Neural progenitor cell (in vitro differentiated cells): ENCODE measurements at regions not wholly inside any gene's neighbourhood (a gene's known extent, or its start where the extent isn't known, plus 50 kb on each side); places are given as distances from the start of the nearest gene placed in this dataset.

Source experiments
- DNase-seq: peaks from one replicate; pipeline ENCODE4 v3.0.0-alpha.2; 2016; ENCODE audit warnings: low spot score
- H2AFZ ChIP-seq: fragments of 200-600 bp; sonication (generic); replicated peaks from 2 replicates; pipeline ENCODE4 v1.6.1; 2016; ENCODE audit warnings: antibody characterized with exemption
- H3F3A ChIP-seq: fragments of 200-600 bp; sonication (generic); 2 replicates; pipeline ENCODE4 v1.6.1; 2016; ENCODE audit warnings: antibody characterized with exemption, low read depth
- H3K27ac ChIP-seq: fragments of 200-600 bp; sonication (generic); 2 replicates; pipeline ENCODE4 v1.5.1; 2016; ENCODE audit warnings: mild to moderate bottlenecking
- H3K27me3 ChIP-seq: fragments of 200-600 bp; sonication (generic); 2 replicates; pipeline ENCODE4 v1.6.1; 2016; ENCODE audit warnings: mild to moderate bottlenecking, moderate library complexity
- H3K36me3 ChIP-seq: fragments of 200-600 bp; sonication (generic); 2 replicates; pipeline ENCODE4 v1.5.1; 2016
- H3K4me1 ChIP-seq: fragments of 200-600 bp; sonication (generic); 2 replicates; pipeline ENCODE4 v1.6.1; 2016; ENCODE audit warnings: mixed run types
- H3K4me2 ChIP-seq: fragments of 200-600 bp; sonication (generic); 2 replicates; pipeline ENCODE4 v1.6.1; 2016
- H3K4me3 ChIP-seq: fragments of 200-600 bp; sonication (generic); 2 replicates; pipeline ENCODE4 v1.5.1; 2016
- H3K79me2 ChIP-seq: fragments of 200-600 bp; sonication (generic); 2 replicates; pipeline ENCODE4 v1.6.1; 2016; ENCODE audit warnings: low read depth
- H3K9ac ChIP-seq: fragments of 200-600 bp; sonication (generic); 2 replicates; pipeline ENCODE4 v1.6.1; 2016
- H3K9me3 ChIP-seq: fragments of 200-600 bp; sonication (generic); 2 replicates; pipeline ENCODE4 v1.5.1; 2016; ENCODE audit warnings: low read depth
- H4K20me1 ChIP-seq: fragments of 200-600 bp; sonication (generic); 2 replicates; pipeline ENCODE4 v1.6.1; 2016; ENCODE audit warnings: low read depth
- H3K27ac Mint-ChIP-seq: 3 replicates; pipeline ENCODE4 v1.8.0; 2021; ENCODE audit warnings: mixed read lengths
- H3K27me3 Mint-ChIP-seq: 2 replicates; pipeline ENCODE4 v1.8.0; 2022; ENCODE audit warnings: low read depth, mild to moderate bottlenecking, inconsistent platforms, moderate library complexity, mixed read lengths; ENCODE audit not compliant: insufficient read depth
- H3K36me3 Mint-ChIP-seq: 3 replicates; pipeline ENCODE4 v1.8.0; 2021; ENCODE audit warnings: mixed read lengths
- H3K4me1 Mint-ChIP-seq: 3 replicates; pipeline ENCODE4 v1.8.0; 2021; ENCODE audit warnings: mixed read lengths
- H3K4me3 Mint-ChIP-seq: 3 replicates; pipeline ENCODE4 v1.8.0; 2021; ENCODE audit warnings: mild to moderate bottlenecking, moderate library complexity, mixed read lengths
- H3K9me3 Mint-ChIP-seq: 3 replicates; pipeline ENCODE4 v1.8.0; 2020; ENCODE audit warnings: mixed read lengths
- EZH2 ChIP-seq: fragments of 200-600 bp; sonication (generic); IDR thresholded peaks from 2 replicates; pipeline ENCODE4 v1.6.1; 2017; ENCODE audit warnings: antibody characterized with exemption, mild to moderate bottlenecking, moderate library complexity
- EZH2phosphoT487 ChIP-seq: fragments of 200-600 bp; sonication (generic); IDR thresholded peaks from 2 replicates; pipeline ENCODE4 v1.6.1; 2017; ENCODE audit warnings: antibody characterized with exemption
- TF ChIP-seq, protein P1 (sequence below): fragments of 200-600 bp; sonication (generic); IDR thresholded peaks from 2 replicates; pipeline ENCODE4 v1.5.1; 2017; ENCODE audit warnings: antibody characterized with exemption, mild to moderate bottlenecking

DNA sequence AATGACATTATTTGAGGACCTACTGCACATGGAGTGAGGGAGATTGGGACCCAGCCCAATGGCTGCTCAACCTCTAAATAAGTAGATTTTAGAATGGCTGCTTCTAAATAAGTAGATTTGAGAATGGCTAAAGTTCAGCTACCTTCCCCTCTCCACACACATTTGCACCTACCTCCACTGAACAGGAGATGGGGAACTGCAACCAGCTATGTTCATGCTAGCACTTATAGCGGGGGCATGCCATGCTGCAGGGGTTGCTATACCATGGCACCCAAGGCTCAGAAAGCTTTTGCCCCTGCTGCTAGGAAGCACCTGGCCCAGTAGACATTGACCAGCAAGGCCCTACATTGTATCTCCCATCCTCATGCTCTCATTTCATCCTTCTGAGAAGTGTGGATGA, 70.2 kb upstream of the MAOA start:
- no peak overlapping the region for H3K4me3 Mint-ChIP-seq
- Histone ChIP-seq H3K27me3 (no peaks in the 10 kb centered on the region), H3F3A (no peaks in the 10 kb centered on the region), H3K27ac (no peak overlapping the region), H3K79me2 (no peaks in the 10 kb centered on the region), H3K4me1 (no peaks in the 10 kb centered on the region), H3K9me3 (no peaks in the 10 kb centered on the region), H3K4me3 (no peak overlapping the region), H3K9ac (no peak overlapping the region), H3K4me2 (no peak overlapping the region), H4K20me1 (no peaks in the 10 kb centered on the region), H2AFZ (no peak overlapping the region), H3K36me3 (no peaks in the 10 kb centered on the region)
- peaks cover 2% of the 10 kb centered on the region for H3K9me3 Mint-ChIP-seq
- H3K27me3 Mint-ChIP-seq: no peaks in the 10 kb centered on the region
- H3K27ac Mint-ChIP-seq: no peak overlapping the region
- no peak for DNase-seq
- no peaks in the 10 kb centered on the region for H3K4me1 Mint-ChIP-seq
- no peaks in the 10 kb centered on the region for H3K36me3 Mint-ChIP-seq
- no peak for TF ChIP-seq EZH2phosphoT487

DNA sequence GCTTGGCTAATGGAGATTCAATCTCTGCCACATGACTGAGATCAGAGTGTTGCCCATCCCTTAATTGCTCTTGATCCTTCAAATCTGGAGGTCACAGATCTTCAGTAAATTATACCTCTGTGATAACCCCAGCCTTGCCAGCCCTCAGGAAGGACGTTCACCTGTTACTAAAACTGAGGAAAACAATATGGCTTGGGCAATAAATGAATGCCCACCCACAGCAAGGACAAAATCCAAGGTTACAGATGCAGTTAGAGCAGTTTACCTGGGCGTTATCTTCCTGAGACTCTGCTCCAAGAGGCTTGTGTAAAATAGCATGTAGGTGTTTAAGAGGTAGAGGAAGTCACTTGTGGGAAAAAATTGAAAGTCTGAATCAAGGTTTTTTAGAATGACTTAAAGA, 69.3 kb upstream of the MAOA start:
- Histone ChIP-seq H3F3A (no peaks in the 10 kb centered on the region), H3K4me2 (no peak overlapping the region), H3K4me1 (no peaks in the 10 kb centered on the region), H3K79me2 (no peaks in the 10 kb centered on the region), H4K20me1 (no peaks in the 10 kb centered on the region), H3K4me3 (no peak overlapping the region), H3K9me3 (no peaks in the 10 kb centered on the region), H3K27me3 (no peaks in the 10 kb centered on the region), H3K9ac (no peak overlapping the region), H3K36me3 (no peaks in the 10 kb centered on the region), H2AFZ (no peak overlapping the region), H3K27ac (no peak overlapping the region)
- Mint-ChIP-seq H3K4me3 (no peak overlapping the region), H3K4me1 (no peaks in the 10 kb centered on the region), H3K27me3 (no peaks in the 10 kb centered on the region), H3K36me3 (no peaks in the 10 kb centered on the region), H3K27ac (no peak overlapping the region), H3K9me3 (peaks cover 2% of the 10 kb centered on the region)
- no peak for DNase-seq
- TF ChIP-seq EZH2 (no peak), EZH2phosphoT487 (no peak)
- TF ChIP-seq, protein P1, sequence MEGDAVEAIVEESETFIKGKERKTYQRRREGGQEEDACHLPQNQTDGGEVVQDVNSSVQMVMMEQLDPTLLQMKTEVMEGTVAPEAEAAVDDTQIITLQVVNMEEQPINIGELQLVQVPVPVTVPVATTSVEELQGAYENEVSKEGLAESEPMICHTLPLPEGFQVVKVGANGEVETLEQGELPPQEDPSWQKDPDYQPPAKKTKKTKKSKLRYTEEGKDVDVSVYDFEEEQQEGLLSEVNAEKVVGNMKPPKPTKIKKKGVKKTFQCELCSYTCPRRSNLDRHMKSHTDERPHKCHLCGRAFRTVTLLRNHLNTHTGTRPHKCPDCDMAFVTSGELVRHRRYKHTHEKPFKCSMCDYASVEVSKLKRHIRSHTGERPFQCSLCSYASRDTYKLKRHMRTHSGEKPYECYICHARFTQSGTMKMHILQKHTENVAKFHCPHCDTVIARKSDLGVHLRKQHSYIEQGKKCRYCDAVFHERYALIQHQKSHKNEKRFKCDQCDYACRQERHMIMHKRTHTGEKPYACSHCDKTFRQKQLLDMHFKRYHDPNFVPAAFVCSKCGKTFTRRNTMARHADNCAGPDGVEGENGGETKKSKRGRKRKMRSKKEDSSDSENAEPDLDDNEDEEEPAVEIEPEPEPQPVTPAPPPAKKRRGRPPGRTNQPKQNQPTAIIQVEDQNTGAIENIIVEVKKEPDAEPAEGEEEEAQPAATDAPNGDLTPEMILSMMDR: no peak

DNA sequence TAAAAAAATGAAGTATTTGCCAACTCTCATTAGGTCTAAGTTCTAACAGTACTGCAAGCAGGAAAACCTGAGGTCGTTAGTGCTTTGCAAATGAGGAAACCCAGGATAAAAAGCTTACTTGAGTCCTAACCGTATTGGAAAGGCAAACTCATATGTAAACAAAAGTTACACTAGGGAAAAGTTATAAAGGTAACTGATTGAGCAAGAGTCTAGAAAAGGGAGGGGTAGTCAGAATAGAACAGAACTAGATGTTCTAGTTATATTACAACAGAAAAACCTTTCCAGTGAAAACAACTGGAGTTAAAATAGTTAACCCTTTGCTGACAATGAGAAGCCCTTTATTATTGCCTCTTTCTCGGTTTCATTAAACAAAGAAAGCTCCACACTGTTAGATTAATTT, 66.4 kb upstream of the MAOA start:
- peaks cover 4% of the 10 kb centered on the region for H3K9me3 Mint-ChIP-seq
- no peak overlapping the region for H3K4me3 ChIP-seq
- TF ChIP-seq, protein P1: no peak
- TF ChIP-seq EZH2 (no peak), EZH2phosphoT487 (no peak)
- H3K4me1 Mint-ChIP-seq: no peaks in the 10 kb centered on the region
- DNase-seq: no peak
- no peaks in the 10 kb centered on the region for H3K4me1 ChIP-seq
- no peaks in the 10 kb centered on the region for H4K20me1 ChIP-seq
- no peak overlapping the region for H3K27ac Mint-ChIP-seq
- no peak overlapping the region for H3K4me2 ChIP-seq
- H3K79me2 ChIP-seq: no peaks in the 10 kb centered on the region
- H3F3A ChIP-seq: no peaks in the 10 kb centered on the region
- no peaks in the 10 kb centered on the region for H3K36me3 Mint-ChIP-seq
- no peak overlapping the region for H3K27ac ChIP-seq
- no peak overlapping the region for H3K4me3 Mint-ChIP-seq
- no peak overlapping the region for H3K9ac ChIP-seq
- H3K9me3 ChIP-seq: no peaks in the 10 kb centered on the region
- no peaks in the 10 kb centered on the region for H3K27me3 ChIP-seq
- H3K27me3 Mint-ChIP-seq: peaks cover 2% of the 10 kb centered on the region
- H3K36me3 ChIP-seq: no peaks in the 10 kb centered on the region
- H2AFZ ChIP-seq: no peak overlapping the region

- Histone ChIP-seq H3K27me3 (no peaks in the 10 kb centered on the region), H3K4me1 (no peaks in the 10 kb centered on the region), H3K9ac (no peak overlapping the region), H4K20me1 (no peaks in the 10 kb centered on the region), H3K9me3 (no peaks in the 10 kb centered on the region), H3K4me3 (no peak overlapping the region), H2AFZ (no peak overlapping the region), H3K4me2 (no peak overlapping the region), H3K27ac (no peak overlapping the region), H3F3A (no peaks in the 10 kb centered on the region), H3K36me3 (no peaks in the 10 kb centered on the region), H3K79me2 (no peaks in the 10 kb centered on the region)
- H3K4me1 Mint-ChIP-seq: no peaks in the 10 kb centered on the region
- no peak overlapping the region for H3K27ac Mint-ChIP-seq
- TF ChIP-seq, protein P1: no peak
- TF ChIP-seq EZH2phosphoT487: no peak
- TF ChIP-seq EZH2: no peak
- H3K27me3 Mint-ChIP-seq: peaks cover 2% of the 10 kb centered on the region
- no peak for DNase-seq
- H3K9me3 Mint-ChIP-seq: peaks cover 4% of the 10 kb centered on the region
- no peak overlapping the region for H3K4me3 Mint-ChIP-seq
- no peaks in the 10 kb centered on the region for H3K36me3 Mint-ChIP-seq
Measured at GRCh38 chrX:43590150-43590549, 65.9 kb upstream of the MAOA start.
